HEK293 (cell line): ENCODE measurements at regions not wholly inside any gene's neighbourhood (a gene's known extent, or its start where the extent isn't known, plus 50 kb on each side); places are given as distances from the start of the nearest gene placed in this dataset.

Experiments used
- CTCF ChIP-seq: fragments of 450-650 bp; formaldehyde crosslinking; IDR thresholded peaks from 2 replicates; pipeline ENCODE4 v1.5.1; 2016; ENCODE audit warnings: missing biosample characterization, missing genetic modification characterization
- MEIS1 ChIP-seq: sonication (generic); formaldehyde crosslinking; IDR thresholded peaks from 2 replicates; pipeline ENCODE4 v1.8.1; 2022; ENCODE audit warnings: missing genetic modification reagents, mild to moderate bottlenecking, borderline replicate concordance
- ZNF112 ChIP-seq: fragments of 450-650 bp; formaldehyde crosslinking; IDR thresholded peaks from 2 replicates; pipeline ENCODE4 v1.5.0; 2017; ENCODE audit warnings: missing biosample characterization, missing genetic modification characterization
- ZNF274 ChIP-seq, 2 experiments: fragments of 200-500 bp in 1 of 2; fragments of 450-650 bp in 1 of 2; sonication (Bioruptor generic) in 1 of 2; formaldehyde crosslinking in 1 of 2; IDR thresholded peaks; 2 replicates each; pipeline versions ENCODE4 v1.5.1 to v1.6.1; 2014 to 2016; ENCODE audit warnings: borderline replicate concordance in 1 of 2, inconsistent platforms in 1 of 2, low read length in 1 of 2, missing biosample characterization in 1 of 2, missing genetic modification characterization in 1 of 2
- ZNF521 ChIP-seq: fragments of 450-650 bp; formaldehyde crosslinking; IDR thresholded peaks from 2 replicates; pipeline ENCODE4 v1.5.1; 2017; ENCODE audit warnings: missing biosample characterization, mild to moderate bottlenecking, missing genetic modification characterization

- TF ChIP-seq ZNF112 (tag by site-specific recombination) (no peak), MEIS1 (CRISPR knock-in tag) (no peak), ZNF274 (IDR thresholded peaks at IDR 0.05; ENCODE audit: low read length) (no peak), ZNF274 (tag by site-specific recombination; IDR thresholded peaks at IDR 0.05; ENCODE audit: borderline replicate concordance) (no peak), ZNF521 (no peak), CTCF (tag by site-specific recombination) (no peak)
These were observed 70.1 kb upstream of the PALM2AKAP2 start for GRCh38 chr9:109709866-109710265.
